Fibroblast of lung (primary cell): ENCODE measurements at regions not wholly inside any gene's neighbourhood (a gene's known extent, or its start where the extent isn't known, plus 50 kb on each side); places are given as distances from the start of the nearest gene placed in this dataset.

Source experiments
- CTCF ChIP-seq, 2 donors: IDR thresholded peaks in 1 of 2; conservative IDR thresholded peaks in 1 of 2; 1 replicate in 1 of 2; 2 replicates in 1 of 2; pipeline ENCODE4 v1.5.1; 2011 to 2012; ENCODE audit warnings: low read length in 2 of 2, control low read depth in 1 of 2, inconsistent platforms in 1 of 2, low read depth in 1 of 2, mild to moderate bottlenecking in 1 of 2
- EZH2 ChIP-seq: IDR thresholded peaks from 2 replicates; pipeline ENCODE4 v1.5.1; 2012; ENCODE audit warnings: low read length, control low read depth, mild to moderate bottlenecking; ENCODE audit errors: missing control alignments

GRCh38 chr9:91162311-91162710 is 199.4 kb downstream of the AUH start:
- TF ChIP-seq CTCF (conservative IDR thresholded peaks at IDR 0.05 in 1 of 2, IDR thresholded peaks at IDR 0.05 in 1 of 2; ENCODE audit: low read depth in 1 of 2, low read length in 2 of 2) (no peak), EZH2 (no peak)
